ENCODE measurements at regions not wholly inside any gene's neighbourhood (a gene's known extent, or its start where the extent isn't known, plus 50 kb on each side); places are given as distances from the start of the nearest gene placed in this dataset.

- ChIA-PET CTCF (ENCODE audit: partially characterized antibody) (no interaction called here), POLR2A (ENCODE audit: partially characterized antibody) (no interaction called here)
- Histone ChIP-seq H3K9me3 (ENCODE audit: control insufficient read depth in 1 of 2, low read length in 2 of 2) (no peaks in the 10 kb centered on the region), H3K4me3 (ENCODE audit: low read length in 2 of 2) (no peak overlapping the region), H3K4me1 (ENCODE audit: insufficient read depth, low read length) (no peaks in the 10 kb centered on the region), H3K36me3 (ENCODE audit: insufficient read depth, low read length) (no peaks in the 10 kb centered on the region), H3K27ac (ENCODE audit: low read depth, low read length) (no peak overlapping the region), H3K27me3 (ENCODE audit: insufficient read depth, low read length) (no peaks in the 10 kb centered on the region)
- no peak overlapping the region for H3K27ac Mint-ChIP-seq
- H3K36me3 Mint-ChIP-seq = no peaks in the 10 kb centered on the region
- no peak for DNase-seq
- H3K27me3 Mint-ChIP-seq = no peaks in the 10 kb centered on the region
- no peak overlapping the region for H3K4me3 Mint-ChIP-seq
- peaks cover 0 to 2% (median 0%) of the 10 kb centered on the region in 4 donors for H3K4me1 Mint-ChIP-seq
- H3K9me3 Mint-ChIP-seq = no peaks in the 10 kb centered on the region
- intact Hi-C loops (cut with micrococcal nuclease) = no loop called here
Measured at GRCh38 chr6:167547328-167547692, 222.4 kb downstream of the TTLL2 start.

GRCh38 chr6:167547751-167548150 is 222.9 kb downstream of the TTLL2 start:
- intact Hi-C loops (cut with micrococcal nuclease) = no loop called here
- Mint-ChIP-seq H3K27ac (no peak overlapping the region), H3K4me3 (no peak overlapping the region), H3K27me3 (no peaks in the 10 kb centered on the region), H3K4me1 (peaks cover 0 to 2% (median 0%) of the 10 kb centered on the region in 4 donors), H3K36me3 (no peaks in the 10 kb centered on the region), H3K9me3 (no peaks in the 10 kb centered on the region)
- DNase-seq = no peak
- Histone ChIP-seq H3K4me1 (ENCODE audit: insufficient read depth, low read length) (no peaks in the 10 kb centered on the region), H3K9me3 (ENCODE audit: control insufficient read depth in 1 of 2, low read length in 2 of 2) (no peaks in the 10 kb centered on the region), H3K27me3 (ENCODE audit: insufficient read depth, low read length) (no peaks in the 10 kb centered on the region), H3K36me3 (ENCODE audit: insufficient read depth, low read length) (no peaks in the 10 kb centered on the region), H3K27ac (ENCODE audit: low read depth, low read length) (no peak overlapping the region), H3K4me3 (ENCODE audit: low read length in 2 of 2) (no peak overlapping the region)
- ChIA-PET POLR2A (ENCODE audit: partially characterized antibody) (no interaction called here), CTCF (ENCODE audit: partially characterized antibody) (no interaction called here)

- Mint-ChIP-seq H3K27me3 (no peaks in the 10 kb centered on the region), H3K36me3 (no peaks in the 10 kb centered on the region), H3K9me3 (no peaks in the 10 kb centered on the region), H3K27ac (no peak overlapping the region), H3K4me3 (no peak overlapping the region), H3K4me1 (peaks cover 0 to 2% (median 0%) of the 10 kb centered on the region in 4 donors)
- Histone ChIP-seq H3K36me3 (ENCODE audit: insufficient read depth, low read length) (no peaks in the 10 kb centered on the region), H3K4me3 (ENCODE audit: low read length in 2 of 2) (no peak overlapping the region), H3K27me3 (ENCODE audit: insufficient read depth, low read length) (no peaks in the 10 kb centered on the region), H3K4me1 (ENCODE audit: insufficient read depth, low read length) (no peaks in the 10 kb centered on the region), H3K27ac (ENCODE audit: low read depth, low read length) (no peak overlapping the region), H3K9me3 (ENCODE audit: control insufficient read depth in 1 of 2, low read length in 2 of 2) (no peaks in the 10 kb centered on the region)
- DNase-seq = no peak
- ChIA-PET CTCF (ENCODE audit: partially characterized antibody) (no interaction called here), POLR2A (ENCODE audit: partially characterized antibody) (no interaction called here)
- intact Hi-C loops (cut with micrococcal nuclease) = no loop called here
Measured at GRCh38 chr6:167548451-167548850, 223.6 kb downstream of the TTLL2 start.

DNA sequence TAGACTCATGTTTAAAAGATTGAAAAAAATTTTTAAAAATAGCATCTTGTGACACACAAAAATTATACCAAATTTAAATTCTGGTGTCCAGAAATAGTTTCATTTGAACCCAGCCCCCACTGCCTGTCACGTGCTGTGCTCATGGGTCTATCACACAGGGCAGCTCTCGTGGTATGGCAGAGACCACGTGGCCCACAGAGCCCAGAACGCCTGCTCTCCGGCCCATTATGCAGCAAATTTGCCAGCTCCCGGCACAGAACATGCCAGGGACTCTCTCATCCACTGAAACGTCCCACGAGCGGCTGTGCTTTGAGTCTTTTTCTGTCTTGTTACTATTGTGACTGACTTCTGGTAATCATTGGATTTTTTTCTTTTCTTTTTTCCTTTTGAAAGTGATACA is 224.3 kb downstream of the TTLL2 start:
- Mint-ChIP-seq H3K36me3 (no peaks in the 10 kb centered on the region), H3K4me3 (no peak overlapping the region), H3K9me3 (no peaks in the 10 kb centered on the region), H3K27me3 (no peaks in the 10 kb centered on the region), H3K4me1 (peaks cover 0 to 2% (median 0%) of the 10 kb centered on the region in 4 donors), H3K27ac (no peak overlapping the region)
- intact Hi-C loops (cut with micrococcal nuclease) = no loop called here
- Histone ChIP-seq H3K9me3 (ENCODE audit: control insufficient read depth in 1 of 2, low read length in 2 of 2) (no peaks in the 10 kb centered on the region), H3K4me3 (ENCODE audit: low read length in 2 of 2) (no peak overlapping the region), H3K4me1 (ENCODE audit: insufficient read depth, low read length) (no peaks in the 10 kb centered on the region), H3K27ac (ENCODE audit: low read depth, low read length) (no peak overlapping the region), H3K36me3 (ENCODE audit: insufficient read depth, low read length) (no peaks in the 10 kb centered on the region), H3K27me3 (ENCODE audit: insufficient read depth, low read length) (no peaks in the 10 kb centered on the region)
- ChIA-PET POLR2A (ENCODE audit: partially characterized antibody) (no interaction called here), CTCF (ENCODE audit: partially characterized antibody) (no interaction called here)
- DNase-seq = no peak

DNA sequence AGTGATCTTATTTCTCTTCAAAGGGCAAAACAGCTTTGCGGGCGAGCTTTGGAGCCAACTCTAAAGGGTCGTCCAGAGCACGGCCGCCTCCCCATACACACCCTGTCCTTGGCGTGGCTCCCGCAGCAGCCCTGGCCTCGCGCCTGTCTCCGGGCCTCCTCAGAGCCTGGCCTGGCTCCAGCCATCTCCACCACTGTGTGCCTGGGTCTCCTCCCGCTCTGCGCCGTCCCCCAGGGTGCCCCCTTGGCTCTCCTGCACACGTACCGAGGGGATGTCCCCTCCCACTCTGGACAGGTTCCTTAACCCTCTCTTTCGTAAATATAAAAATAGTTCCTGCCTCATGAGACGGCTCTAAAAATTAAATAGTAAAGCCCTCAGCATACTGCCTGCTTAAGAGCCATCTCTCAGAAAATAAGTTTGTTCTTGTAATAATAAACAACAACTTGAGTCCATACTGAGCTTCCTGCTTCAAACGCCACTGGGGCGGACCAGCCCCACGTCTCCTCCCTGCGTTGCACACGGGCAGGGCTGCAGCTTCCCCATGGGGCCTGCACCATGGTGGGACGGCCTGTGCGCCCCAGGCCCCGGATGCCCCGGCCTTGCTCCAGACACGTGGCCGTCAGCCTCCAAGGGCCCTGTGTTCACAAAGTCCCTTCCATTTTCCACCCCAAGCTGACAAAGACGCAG is 226.2 kb downstream of the TTLL2 start:
- peaks cover 3 to 13% (median 7%) of the 10 kb centered on the region in 8 donors for H3K9me3 Mint-ChIP-seq
- H3K4me1 ChIP-seq (ENCODE audit: insufficient read depth, low read length) = no peaks in the 10 kb centered on the region
- H3K9me3 ChIP-seq (ENCODE audit: control insufficient read depth in 1 of 2, low read length in 2 of 2) = no peaks in the 10 kb centered on the region
- peaks cover 0 to 2% (median 0%) of the 10 kb centered on the region in 4 donors for H3K4me1 Mint-ChIP-seq
- no peak overlapping the region for H3K27ac Mint-ChIP-seq
- no peak for DNase-seq
- H3K36me3 Mint-ChIP-seq = no peaks in the 10 kb centered on the region
- intact Hi-C loops (cut with micrococcal nuclease) = no loop called here
- H3K36me3 ChIP-seq (ENCODE audit: insufficient read depth, low read length) = no peaks in the 10 kb centered on the region
- H3K4me3 Mint-ChIP-seq = no peak overlapping the region
- ChIA-PET POLR2A (ENCODE audit: partially characterized antibody) (no interaction called here), CTCF (ENCODE audit: partially characterized antibody) (no interaction called here)
- no peaks in the 10 kb centered on the region for H3K27me3 Mint-ChIP-seq
- no peak overlapping the region for H3K27ac ChIP-seq (ENCODE audit: low read depth, low read length)
- H3K4me3 ChIP-seq (ENCODE audit: low read length in 2 of 2) = no peak overlapping the region
- H3K27me3 ChIP-seq (ENCODE audit: insufficient read depth, low read length) = no peaks in the 10 kb centered on the region

GRCh38 chr6:167551628-167552257 is 226.9 kb downstream of the TTLL2 start:
- H3K36me3 ChIP-seq (ENCODE audit: insufficient read depth, low read length) = no peaks in the 10 kb centered on the region
- ChIA-PET CTCF (ENCODE audit: partially characterized antibody) (no interaction called here), POLR2A (ENCODE audit: partially characterized antibody) (no interaction called here)
- no peaks in the 10 kb centered on the region for H3K9me3 ChIP-seq (ENCODE audit: control insufficient read depth in 1 of 2, low read length in 2 of 2)
- intact Hi-C loops (cut with micrococcal nuclease) = no loop called here
- no peaks in the 10 kb centered on the region for H3K36me3 Mint-ChIP-seq
- no peak overlapping the region for H3K4me3 ChIP-seq (ENCODE audit: low read length in 2 of 2)
- no peak overlapping the region for H3K4me3 Mint-ChIP-seq
- H3K27me3 ChIP-seq (ENCODE audit: insufficient read depth, low read length) = no peaks in the 10 kb centered on the region
- H3K4me1 Mint-ChIP-seq = peaks cover 0 to 2% (median 0%) of the 10 kb centered on the region in 4 donors
- H3K27ac Mint-ChIP-seq = no peak overlapping the region
- peaks cover 3 to 20% (median 13%) of the 10 kb centered on the region in 8 donors for H3K9me3 Mint-ChIP-seq
- H3K27ac ChIP-seq (ENCODE audit: low read depth, low read length) = no peak overlapping the region
- DNase-seq = no peak
- H3K4me1 ChIP-seq (ENCODE audit: insufficient read depth, low read length) = no peaks in the 10 kb centered on the region
- H3K27me3 Mint-ChIP-seq = no peaks in the 10 kb centered on the region

GRCh38 chr6:167552258-167552630 is 227.4 kb downstream of the TTLL2 start:
- intact Hi-C loops (cut with micrococcal nuclease) = no loop called here
- Mint-ChIP-seq H3K27ac (no peak overlapping the region), H3K36me3 (no peaks in the 10 kb centered on the region), H3K9me3 (peaks cover 3 to 25% (median 14%) of the 10 kb centered on the region in 8 donors), H3K4me1 (peaks cover 0 to 2% (median 0%) of the 10 kb centered on the region in 4 donors), H3K4me3 (no peak overlapping the region), H3K27me3 (no peaks in the 10 kb centered on the region)
- no peak for DNase-seq
- no peaks in the 10 kb centered on the region for H3K27me3 ChIP-seq (ENCODE audit: insufficient read depth, low read length)
- no peaks in the 10 kb centered on the region for H3K9me3 ChIP-seq (ENCODE audit: control insufficient read depth in 1 of 2, low read length in 2 of 2)
- ChIA-PET POLR2A (ENCODE audit: partially characterized antibody) (no interaction called here), CTCF (ENCODE audit: partially characterized antibody) (no interaction called here)
- H3K36me3 ChIP-seq (ENCODE audit: insufficient read depth, low read length) = no peaks in the 10 kb centered on the region
- H3K27ac ChIP-seq (ENCODE audit: low read depth, low read length) = no peak overlapping the region
- no peak overlapping the region for H3K4me3 ChIP-seq (ENCODE audit: low read length in 2 of 2)
- H3K4me1 ChIP-seq (ENCODE audit: insufficient read depth, low read length) = no peaks in the 10 kb centered on the region

All from CD4-positive, alpha-beta memory T cell (primary cell).